Hematopoietic multipotent progenitor cell treated with erythropoietin and hydrocortisone succinate and interleukin-3 and kit ligand, for 8 days (in vitro differentiated cells): ENCODE measurements at regions not wholly inside any gene's neighbourhood (a gene's known extent, or its start where the extent isn't known, plus 50 kb on each side); places are given as distances from the start of the nearest gene placed in this dataset.

Experiments
- DNase-seq: peaks from one replicate; pipeline ENCODE4 v3.0.0-alpha.2; 2015

DNA sequence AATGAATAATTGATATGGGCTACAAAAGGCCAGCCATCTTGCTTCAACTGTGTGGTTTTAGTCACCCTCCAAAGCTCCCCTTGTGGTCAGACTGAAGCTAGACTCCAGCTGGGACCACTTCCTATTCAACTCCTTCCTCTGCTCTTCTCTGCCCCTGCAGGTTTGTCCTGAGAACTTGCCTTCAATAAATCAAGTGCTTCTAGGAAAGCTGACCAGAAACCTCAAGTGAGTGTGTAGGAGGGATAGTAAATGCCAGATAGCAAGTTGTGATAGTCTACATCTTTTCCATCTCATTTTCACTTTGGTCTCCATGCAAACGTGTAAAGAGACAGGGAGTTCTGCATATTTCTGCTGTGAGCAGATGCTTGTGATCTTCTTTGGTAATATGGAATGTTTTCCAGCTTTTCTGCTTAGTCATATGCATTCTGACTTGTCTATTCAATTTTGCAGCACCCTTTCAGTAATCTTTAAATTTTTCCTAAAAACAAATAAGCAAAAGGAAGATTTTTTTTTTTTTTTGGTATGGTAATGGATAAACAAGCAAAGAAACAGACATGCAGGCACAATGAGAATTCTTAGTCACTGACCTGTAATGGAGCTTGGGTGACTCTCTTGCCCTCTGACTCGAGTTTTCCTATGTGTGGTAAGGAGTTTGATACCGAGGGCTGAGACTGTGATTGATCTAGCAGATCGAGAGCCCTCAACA is 201.3 kb upstream of the BTBD3 start:
- peak; percentile 63 for DNase-seq

DNA sequence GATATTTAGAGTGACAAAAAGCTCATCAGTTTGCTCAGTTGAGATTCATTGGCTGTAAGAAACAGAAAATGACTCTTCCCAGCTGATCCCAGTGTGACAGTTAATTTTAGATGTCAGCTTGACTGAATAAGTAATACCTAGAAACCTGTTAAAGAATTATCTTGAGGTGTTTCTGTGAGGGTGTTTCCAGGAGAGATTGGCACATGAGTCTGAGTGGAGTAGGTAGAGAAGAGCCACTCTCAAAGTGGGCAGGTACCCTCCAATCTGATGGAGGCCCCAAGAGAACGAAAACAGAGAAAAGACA is 200.8 kb upstream of the BTBD3 start:
- DNase-seq: no peak

DNA sequence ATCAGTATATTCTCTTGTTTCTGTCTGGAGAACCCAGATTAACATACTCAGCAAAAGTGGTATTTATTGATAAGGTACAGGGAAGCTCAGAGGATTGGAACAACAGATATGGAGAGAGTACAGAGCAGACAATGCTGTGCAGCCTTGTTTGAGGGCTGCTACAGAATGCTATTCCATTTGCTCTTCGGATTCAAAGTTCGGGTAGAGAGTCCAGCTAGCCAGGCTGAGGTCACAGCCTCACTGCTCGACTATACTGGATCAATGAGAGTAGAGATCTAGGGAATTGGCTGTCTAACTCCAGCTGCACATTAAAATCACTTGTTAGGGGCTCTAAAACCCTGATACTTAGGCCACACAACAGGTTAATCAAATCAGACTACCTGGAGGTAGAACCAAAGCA is 200.1 kb upstream of the BTBD3 start:
- DNase-seq: no peak

DNA sequence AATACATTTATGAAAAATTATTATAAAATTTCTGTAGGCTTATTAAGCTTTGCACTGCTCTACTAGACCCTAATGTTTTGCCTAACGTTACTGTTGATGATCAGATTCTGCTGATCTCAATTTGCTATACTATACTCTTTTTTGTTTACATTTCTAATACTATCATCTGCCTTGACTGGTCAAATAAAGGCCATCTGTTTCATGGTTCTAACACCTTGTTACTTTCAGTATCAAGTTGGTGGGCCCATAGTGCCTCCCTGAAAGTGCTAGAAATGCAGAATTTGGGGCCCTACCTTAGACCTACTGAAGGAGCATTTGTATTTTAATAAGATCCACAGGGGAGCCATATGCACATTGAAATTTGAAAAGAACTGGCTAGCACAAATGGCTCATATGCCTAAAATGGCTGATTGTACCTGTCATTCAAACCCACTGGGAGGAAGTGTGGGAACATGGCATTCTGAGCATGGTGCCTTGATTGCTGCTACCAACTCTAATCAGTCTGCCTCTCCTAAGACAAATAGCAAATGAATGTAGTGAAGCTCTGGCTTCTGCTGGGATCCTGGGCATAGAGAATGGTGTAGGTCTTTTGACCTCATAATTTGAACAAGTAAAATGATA is 199.1 kb upstream of the BTBD3 start:
- no peak for DNase-seq

DNA sequence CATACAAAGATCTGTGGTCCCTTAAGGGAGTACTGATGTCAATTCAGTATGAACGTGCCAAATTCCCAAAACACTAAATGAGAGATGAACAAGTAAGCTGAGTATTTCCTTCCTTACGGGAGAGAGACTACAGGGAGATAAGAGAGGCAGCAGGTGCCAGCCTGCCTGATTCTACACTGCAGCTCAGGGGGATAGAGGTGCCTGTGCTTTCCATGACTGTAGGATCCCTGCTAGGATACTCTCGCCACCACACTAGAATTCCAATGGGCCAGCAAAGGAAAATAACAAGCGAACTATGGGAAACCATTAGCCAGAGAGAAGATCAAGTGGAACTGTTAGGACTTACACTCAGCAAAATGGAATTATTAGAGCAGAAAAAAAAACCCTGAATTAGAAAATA is 198.5 kb upstream of the BTBD3 start:
- DNase-seq: no peak

DNA sequence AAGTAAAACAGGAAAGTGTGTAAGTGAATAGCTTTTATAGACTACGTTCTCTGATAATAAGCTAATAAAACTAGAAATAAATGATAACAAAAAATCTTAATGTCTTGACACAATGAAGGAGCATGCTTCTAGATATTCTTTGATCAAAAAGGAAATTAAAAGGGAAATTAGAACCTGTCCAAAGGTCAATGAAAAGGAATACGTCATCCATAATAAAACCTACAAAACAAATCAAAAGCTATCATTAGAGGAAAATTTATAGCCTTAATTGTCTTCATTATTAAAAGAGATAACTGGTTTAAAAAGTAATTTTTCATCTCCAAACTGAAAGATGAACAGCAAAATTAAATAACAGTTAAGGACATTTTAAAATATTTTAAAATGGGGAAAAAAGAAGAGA is 196.3 kb upstream of the BTBD3 start:
- DNase-seq: no peak

DNA sequence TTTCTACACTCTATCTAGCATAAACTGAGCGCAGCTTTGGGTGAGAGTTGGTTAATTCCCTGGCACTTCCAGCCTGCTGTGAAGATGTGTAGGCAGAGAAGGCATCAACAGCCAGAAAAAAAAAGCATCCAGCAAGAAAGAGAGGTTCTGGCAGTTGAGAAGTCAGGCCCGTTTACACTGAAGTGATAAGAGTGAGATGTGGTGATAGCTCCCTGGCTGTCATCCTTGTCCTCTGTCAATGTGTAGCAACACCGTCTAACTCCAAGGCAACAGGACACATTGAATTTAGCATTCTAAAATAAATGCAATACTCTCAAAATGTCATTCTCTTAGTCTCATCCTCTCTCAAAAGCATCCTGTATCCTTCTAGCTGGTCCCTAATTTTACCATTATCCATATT is 193.6 kb upstream of the BTBD3 start:
- DNase-seq: no peak

DNA sequence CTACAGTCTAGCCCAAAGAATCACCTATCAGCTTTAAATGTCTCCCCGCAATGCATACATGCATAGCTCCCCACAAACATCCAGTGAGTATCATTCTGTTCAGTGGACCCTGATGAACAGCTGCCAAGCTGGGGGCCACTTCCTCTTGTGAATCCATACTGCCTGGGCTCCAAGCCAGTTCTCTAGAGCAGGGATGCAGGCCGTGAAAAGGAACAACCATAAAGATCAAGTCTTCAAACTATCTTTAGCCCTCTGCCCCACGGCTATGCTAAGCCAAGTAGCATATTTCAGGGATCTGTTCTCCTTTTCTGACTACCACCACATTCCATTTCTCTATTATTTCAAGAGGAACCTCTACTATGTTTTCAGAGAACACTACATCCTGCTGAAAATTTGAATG is 191.7 kb upstream of the BTBD3 start:
- DNase-seq: no peak

DNA sequence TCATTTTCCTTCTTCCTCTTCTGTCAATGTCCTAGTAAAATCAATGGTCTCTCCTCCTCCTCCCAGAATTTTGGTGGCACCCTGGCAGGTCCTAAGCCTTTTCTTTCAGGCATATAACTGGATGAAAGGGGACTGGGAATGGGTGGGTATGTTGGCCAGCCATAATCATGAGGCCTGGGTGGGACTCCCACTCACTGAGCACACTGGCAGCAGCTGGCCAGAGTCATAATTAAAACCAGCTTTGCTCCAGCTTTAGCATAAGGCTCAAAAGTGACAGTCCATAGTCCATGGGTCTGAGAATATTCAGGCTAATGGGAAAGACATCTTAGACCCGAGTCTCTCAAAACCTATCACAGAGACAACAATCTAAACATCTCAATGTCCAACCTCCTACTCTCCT is 190.0 kb upstream of the BTBD3 start:
- no peak for DNase-seq

DNA sequence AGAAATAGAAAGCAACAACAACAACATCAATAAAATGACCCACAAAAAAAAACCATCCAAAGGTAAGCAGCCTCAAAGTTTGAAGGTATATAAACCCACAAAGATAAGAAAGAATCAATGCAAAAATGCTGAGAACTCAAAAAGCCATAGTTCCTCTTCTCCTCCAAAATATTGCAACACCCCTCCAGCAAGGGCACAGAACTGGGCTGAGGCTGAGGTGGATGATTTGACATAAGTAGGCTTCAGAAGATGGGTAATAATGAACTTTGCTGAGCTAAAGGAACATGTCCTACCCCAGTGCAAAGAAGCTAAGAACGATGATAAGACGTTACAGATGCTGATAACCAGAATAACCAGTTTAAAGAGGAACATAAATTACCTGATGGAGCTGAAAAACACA is 188.8 kb upstream of the BTBD3 start:
- DNase-seq: no peak

DNA sequence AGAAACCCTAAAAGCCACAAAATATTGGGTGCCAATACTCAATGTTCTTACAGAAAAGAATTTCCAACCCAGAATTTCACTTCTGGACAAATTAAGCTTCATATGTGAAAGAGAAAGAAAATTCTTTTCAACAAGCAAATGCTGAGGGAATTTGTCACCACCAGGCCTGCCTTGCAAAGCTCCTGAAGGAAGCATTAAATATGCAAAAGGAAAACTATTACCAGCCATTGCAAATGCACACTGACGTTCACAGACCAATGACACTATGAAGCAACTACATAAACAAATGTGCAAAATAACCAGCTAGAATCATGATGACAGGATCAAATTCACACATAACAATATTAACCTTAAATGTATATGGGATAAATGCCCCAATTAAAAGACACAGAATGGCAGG is 187.9 kb upstream of the BTBD3 start:
- DNase-seq: no peak

DNA sequence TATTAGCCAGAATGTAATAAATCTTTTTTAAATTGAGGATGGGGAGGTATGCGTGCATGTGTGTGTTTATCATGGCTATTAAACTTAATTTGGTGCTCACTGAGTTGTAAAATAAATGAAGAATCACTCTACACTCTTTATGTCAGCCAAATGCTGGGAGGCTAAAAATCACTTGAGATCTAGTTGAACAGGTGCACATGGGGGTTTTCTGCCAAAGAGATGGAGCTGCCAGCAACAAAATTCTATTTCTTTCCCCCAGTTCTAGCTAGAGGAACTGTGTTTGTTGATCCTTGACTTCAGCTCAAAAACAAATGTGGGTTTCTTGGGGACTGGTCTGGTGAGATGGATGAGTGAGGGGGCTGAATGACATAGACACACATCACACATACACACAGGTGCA is 183.3 kb upstream of the BTBD3 start:
- DNase-seq: no peak

DNA sequence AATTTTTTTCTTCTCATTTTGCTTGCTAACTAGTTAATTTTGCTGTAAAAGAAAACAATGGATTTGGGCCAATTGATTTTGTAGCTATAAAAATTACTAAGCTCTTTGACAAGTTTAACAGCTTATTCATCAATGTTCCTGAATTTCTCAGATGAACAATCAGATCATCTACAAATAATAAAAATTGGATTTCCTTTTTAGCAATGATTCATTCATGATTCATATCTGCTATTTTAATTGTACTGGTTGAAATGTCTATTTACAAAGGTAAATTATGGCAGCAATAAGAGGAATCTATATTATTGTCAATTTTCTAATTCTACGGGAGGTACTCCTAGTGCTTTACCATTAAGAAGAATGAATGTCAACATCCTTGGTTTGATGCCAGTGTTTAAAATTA is 178.8 kb upstream of the BTBD3 start:
- no peak for DNase-seq

DNA sequence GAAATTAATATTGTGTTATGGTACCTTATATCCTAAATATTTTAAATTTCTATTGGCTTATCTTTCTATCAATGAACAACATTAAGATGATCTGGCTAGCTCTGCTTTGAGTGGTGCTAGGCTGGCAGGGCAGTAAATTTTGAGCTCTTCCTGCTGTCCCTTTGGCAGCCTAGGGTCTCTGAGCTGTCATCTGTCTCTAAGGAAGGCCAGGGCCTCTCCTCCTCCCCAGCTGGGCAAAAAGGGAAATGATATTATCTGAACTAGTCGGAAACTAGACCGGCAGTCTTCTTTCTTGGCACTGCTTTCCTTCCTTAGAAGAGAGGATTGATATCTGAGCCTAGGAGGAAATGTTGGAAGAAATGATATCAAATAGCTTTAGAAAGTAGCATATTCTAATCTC is 176.7 kb upstream of the BTBD3 start:
- no peak for DNase-seq

DNA sequence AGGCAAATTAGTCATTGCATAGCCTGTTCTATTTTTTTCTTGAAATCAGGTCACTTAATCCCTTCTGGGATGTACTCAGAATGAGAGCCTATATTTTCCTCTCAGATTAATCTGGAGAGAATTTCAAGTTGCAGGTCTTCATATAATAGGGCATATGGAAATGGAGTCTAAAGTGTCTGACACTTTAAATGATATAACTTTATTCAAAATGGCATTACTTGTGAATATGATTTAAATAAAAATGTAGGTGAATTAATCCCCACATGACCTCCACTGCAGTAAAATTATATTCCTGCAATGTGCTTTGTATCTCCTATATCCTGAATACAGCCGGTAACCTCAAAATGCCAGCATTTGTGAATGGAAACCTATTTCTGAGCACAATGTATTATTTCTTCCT is 172.5 kb upstream of the BTBD3 start:
- no peak for DNase-seq

DNA sequence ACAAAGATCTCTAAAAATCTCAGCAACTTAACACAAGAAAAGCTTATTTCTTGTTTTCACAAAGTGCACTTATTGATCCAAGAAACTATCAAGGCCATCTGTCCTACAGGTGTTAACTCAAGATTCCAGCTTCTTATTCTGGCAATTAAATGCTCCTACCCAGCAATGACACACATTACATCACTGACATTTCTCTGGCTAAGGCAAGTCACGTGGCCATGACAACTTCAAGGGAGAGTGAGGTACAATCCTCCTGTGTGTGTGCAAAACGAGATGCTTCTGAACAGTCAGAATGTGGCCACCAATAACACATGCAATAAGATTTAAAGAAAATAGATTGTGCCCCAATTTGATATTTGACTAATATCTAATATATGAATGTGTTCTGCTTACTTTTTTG is 169.3 kb upstream of the BTBD3 start:
- no peak for DNase-seq

DNA sequence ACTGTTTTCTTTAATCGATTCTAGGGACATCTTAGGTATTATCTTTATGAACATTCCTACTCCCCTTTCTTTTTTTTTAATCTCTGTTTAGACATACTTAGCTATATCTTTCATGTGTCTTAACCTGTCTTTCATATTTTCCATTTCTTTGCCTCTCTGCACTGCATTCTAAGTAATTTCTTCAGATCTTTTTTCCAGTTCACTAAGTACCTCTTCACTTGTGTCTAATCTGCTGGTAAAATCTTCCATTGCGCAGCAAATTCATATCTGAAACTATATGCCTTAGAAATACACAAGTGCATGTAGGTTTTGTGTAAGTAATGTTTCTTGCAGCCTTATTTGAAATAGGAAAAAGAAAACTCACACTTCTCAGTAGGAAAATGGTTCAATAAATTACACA is 165.4 kb upstream of the BTBD3 start:
- DNase-seq: no peak

DNA sequence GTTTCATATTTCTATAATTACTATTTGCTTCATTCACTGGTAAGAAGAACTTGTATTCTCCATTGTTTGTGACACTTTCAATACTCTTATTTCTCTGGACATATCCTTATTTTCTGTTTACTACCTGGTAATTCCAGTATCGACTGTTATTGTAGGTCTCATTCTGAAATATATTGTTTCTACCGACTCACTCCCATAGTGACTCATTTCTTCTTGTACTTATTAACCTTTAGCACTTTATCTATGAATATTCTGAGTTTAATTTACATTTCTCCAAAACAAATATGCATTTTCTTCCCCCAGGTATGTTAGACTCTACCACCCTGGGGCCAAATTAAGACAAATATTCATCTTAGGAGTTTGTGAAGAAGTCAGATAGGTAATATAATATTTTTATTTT is 164.5 kb upstream of the BTBD3 start:
- DNase-seq: no peak

DNA sequence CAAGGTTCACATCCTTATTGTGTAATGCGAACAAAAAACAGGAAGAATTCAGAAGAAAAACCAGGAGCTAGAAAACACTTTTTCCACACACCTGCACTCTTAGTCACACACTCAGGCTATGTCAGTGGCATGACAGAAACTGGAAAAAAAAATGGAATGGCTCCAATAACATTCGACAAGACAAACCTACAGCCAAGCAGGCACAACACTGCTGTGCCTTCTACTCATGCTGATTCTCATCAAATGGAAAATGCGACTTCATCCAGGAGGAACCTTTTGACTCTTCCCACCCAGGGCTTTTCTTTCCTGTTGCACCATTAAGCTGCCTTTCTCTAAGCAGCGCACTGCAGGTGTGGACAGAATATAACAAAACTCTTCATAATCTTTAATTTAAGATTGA is 163.2 kb upstream of the BTBD3 start:
- DNase-seq: no peak

DNA sequence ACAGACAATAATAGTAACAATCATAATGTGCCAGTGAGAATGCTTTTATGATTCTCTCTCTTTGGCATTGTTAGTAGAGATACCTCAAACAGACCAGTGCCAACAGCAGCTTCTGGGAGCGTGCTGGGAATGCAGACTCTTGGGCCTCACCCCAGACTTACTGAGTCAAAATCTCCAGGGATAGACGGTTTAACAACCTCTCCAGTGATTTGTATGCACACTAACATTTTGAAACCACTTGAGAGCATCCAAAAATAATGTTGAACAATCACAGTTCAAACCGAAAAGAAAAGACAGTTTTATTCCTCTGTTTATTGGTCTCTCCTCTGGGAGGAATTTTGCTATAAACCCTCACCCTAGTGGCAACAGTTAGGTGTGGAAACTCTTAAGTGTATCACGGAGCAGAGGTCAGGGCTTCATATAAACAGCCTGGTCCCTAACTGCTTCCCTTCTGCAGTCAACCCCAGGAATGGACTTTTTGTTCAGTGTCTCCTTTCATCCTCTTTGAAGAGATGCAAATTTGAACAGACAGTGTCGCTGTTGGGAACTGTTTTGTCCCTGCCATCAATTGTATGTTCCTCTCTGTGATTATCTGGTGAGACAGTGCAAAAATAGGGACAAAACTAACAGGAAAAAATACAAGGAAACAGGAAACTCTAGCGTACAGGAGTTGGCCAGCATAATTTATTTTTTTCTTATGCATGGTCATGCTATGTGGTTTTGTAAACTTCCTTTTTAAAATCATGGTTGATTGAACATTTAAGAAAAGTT is 162.4 kb upstream of the BTBD3 start:
- DNase-seq: no peak

DNA sequence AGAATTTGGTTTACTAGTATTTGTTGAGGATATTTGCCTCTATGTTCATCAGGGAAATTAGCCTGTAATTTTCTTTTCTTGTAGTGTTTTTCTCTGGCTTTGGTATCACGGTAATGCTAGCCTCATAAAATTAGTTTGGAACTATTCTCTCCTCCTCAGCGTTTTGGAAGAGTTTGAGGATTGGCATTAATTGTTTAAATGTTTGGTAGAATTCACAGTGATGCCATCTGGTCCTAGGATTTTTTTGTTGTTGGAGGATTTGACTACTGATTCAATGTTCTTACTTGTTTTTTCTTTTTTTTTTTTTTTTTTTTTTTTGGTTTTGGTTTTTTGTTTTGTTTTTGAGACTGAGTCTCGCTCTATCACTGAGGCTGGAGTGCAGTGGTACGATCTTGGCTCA is 156.2 kb upstream of the BTBD3 start:
- DNase-seq: no peak

DNA sequence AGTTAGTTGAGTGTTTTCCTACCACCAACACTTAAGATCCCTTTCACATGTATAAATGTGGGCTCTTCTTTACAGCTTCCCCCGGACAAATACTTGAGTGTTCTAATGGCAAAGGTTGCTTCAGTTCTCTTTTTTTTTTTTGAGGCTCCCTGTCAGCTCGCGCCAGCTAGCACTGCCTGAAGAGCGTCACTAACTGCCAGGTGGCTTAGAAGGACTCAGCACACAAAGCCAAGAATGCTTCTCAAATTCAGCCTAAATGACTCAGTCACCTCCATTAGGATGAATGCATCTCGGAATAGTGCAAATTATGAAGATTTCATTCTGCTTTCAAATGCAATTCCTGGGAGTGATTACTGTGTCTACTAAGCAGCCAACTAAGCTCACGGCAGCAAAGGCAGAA is 150.7 kb upstream of the BTBD3 start:
- DNase-seq: no peak

DNA sequence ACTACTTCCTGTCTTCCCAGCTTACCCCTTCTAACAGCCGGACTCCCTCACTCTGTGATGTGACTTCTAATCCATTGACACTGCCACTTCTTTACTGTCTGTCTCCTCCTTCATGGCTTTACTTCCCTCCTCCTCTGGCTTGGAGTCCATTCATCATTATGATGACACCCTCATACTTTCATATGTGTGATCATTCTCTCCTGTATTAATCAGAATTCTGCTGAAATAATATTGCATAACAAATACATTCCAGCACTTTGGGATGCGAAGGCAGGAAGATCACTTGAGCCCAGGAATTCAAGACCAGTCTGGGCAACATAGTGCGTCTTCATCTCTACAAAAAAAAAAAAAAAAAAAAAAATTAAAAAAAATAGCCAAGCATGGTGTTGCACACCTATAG is 147.9 kb upstream of the BTBD3 start:
- no peak for DNase-seq

DNA sequence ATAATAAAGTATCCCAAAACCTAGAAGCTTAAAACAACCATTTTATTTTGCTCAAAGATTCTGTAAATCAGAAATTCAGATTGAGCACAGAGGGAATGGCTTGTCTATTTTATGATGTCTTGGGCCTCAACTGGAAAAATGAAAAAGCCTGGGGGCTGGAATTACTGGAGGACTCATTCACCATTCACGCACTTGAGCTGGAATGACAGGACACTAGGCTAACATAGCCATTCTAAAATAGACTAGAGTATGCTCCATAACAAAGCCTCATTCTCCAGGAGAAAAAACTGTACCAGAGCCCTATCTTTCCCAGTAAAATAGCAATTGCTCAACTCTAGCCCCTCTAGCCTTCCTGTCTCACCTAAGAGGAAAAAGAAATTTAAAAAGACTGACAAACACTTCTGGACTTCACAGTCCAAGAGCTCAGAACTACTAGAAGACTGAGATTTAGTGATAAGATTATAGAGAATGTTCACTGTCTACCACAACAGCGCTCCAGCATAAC is 145.4 kb upstream of the BTBD3 start:
- no peak for DNase-seq

DNA sequence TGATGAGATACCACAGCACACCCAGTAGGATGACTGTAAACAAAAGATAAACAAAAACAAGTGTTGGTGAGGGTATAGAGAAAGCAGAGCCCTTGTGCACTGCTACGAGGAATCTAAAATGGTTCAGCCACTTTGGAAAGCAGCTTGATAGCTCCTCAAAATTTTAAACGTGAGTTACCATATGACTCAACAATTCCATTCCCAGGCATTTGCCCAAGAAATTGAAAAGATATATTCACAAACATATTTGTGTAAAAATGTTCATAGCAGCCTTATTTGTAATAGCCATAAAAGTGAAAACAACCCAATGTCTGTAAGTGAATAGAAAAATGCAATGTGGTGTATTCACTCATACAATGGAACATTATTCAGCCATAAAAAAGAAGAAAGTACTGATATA is 141.0 kb upstream of the BTBD3 start:
- no peak for DNase-seq
